ENCODE measurements at regions not wholly inside any gene's neighbourhood (a gene's known extent, or its start where the extent isn't known, plus 50 kb on each side); places are given as distances from the start of the nearest gene placed in this dataset.

DNA sequence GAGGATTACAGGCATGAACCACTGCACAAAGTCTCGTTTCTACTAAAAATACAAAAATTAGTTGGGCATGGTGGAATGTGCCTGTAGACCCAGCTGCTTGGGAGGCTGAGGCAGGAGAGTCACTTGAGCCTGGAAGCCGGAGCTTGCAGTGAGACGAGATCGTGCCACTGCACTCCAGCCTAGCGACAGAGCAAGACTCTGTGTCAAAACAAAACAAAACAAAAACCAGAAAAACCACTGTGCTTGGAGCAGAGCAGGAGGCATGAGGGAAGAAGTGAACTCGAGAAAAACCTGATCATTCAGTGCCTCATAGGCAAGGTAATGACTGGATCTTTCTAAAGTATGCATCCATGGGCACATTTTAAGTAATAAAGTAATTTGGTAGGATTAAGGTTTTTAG is 487.8 kb downstream of the KCNH5 start:
- Histone ChIP-seq H3K9me3 (no peaks in the 10 kb centered on the region), H3K9ac (ENCODE audit: low read depth in 2 of 2, low read length in 2 of 2) (no peak overlapping the region), H3K4me3 (no peak overlapping the region), H3K27ac (no peak overlapping the region), H3K27me3 (no peaks in the 10 kb centered on the region), H3K36me3 (no peaks in the 10 kb centered on the region), H3K4me1 (no peaks in the 10 kb centered on the region)
- DNase-seq = no peak
- TF ChIP-seq, protein P1, sequence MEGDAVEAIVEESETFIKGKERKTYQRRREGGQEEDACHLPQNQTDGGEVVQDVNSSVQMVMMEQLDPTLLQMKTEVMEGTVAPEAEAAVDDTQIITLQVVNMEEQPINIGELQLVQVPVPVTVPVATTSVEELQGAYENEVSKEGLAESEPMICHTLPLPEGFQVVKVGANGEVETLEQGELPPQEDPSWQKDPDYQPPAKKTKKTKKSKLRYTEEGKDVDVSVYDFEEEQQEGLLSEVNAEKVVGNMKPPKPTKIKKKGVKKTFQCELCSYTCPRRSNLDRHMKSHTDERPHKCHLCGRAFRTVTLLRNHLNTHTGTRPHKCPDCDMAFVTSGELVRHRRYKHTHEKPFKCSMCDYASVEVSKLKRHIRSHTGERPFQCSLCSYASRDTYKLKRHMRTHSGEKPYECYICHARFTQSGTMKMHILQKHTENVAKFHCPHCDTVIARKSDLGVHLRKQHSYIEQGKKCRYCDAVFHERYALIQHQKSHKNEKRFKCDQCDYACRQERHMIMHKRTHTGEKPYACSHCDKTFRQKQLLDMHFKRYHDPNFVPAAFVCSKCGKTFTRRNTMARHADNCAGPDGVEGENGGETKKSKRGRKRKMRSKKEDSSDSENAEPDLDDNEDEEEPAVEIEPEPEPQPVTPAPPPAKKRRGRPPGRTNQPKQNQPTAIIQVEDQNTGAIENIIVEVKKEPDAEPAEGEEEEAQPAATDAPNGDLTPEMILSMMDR (IDR thresholded peaks at IDR 0.05) = no peak
- intact Hi-C loops (cut with DNase I) = no loop called here

DNA sequence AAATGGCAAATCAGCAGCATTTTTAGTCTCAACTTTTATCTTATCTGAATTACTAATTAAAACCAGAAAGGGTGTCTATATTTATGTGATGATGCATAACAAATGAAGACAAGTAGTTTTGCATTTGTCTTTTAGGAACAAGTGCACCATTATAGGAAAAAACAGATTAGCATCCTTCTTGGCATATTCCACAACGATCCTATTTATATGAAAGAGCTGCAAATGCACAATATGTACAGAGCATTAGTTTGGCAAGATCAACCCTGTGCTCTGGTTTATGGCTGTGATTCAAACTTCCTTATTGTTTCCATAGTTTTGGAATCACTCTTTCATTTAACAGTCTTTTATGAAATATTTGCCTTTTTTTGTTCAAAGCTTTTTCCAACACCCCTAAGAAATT is 486.8 kb downstream of the KCNH5 start:
- no peak for DNase-seq
- Histone ChIP-seq H3K4me3 (no peak overlapping the region), H3K4me1 (no peaks in the 10 kb centered on the region), H3K27ac (no peak overlapping the region), H3K9me3 (no peaks in the 10 kb centered on the region), H3K36me3 (no peaks in the 10 kb centered on the region), H3K9ac (ENCODE audit: low read depth in 2 of 2, low read length in 2 of 2) (no peak overlapping the region), H3K27me3 (no peaks in the 10 kb centered on the region)
- TF ChIP-seq, protein P1 (IDR thresholded peaks at IDR 0.05) = no peak
- intact Hi-C loops (cut with DNase I) = no loop called here

DNA sequence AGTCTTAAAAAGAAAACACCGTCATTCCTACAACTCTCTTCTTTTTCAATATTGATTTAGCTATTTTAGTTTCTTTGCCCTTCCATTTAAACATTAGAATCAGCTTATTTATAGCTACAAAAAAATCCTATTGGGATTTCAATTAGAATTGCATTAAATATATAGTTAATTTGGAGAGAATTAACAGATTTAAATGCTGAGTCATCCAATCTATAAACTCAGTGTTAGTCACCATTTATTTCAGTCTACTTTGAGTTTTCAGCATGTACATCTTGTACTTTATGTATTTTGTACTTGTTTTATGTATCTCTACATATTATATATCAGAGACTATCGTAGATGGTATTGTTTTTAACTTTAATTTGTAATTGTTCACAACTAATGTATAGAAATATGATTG is 460.0 kb downstream of the KCNH5 start:
- no peak for DNase-seq
- Histone ChIP-seq H3K27ac (no peak overlapping the region), H3K27me3 (no peaks in the 10 kb centered on the region), H3K9ac (ENCODE audit: low read depth in 2 of 2, low read length in 2 of 2) (no peak overlapping the region), H3K4me1 (no peaks in the 10 kb centered on the region), H3K36me3 (no peaks in the 10 kb centered on the region), H3K9me3 (no peaks in the 10 kb centered on the region), H3K4me3 (no peak overlapping the region)
- intact Hi-C loops (cut with DNase I) = no loop called here
- TF ChIP-seq, protein P1 (IDR thresholded peaks at IDR 0.05) = no peak

DNA sequence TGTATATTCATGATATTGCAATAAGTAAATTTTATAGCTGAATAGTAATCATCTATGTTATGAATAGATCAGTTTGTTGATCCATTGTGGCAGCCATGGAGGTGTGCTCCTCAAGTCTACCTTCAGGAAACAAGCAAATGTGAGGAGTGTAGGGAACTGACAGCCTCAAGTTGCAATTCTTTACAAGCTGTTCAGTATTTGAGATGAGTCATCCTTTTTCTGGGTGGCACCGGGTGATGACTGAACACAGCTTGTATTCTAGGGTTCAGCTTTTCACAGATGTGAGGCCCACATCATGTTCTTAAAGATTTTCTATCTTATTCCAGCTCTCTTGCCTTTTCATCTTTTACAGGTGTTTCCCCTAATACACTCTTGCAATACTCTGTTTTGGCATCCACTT is 452.4 kb downstream of the KCNH5 start:
- intact Hi-C loops (cut with DNase I) = no loop called here
- no peak for DNase-seq
- H3K9me3 ChIP-seq = no peaks in the 10 kb centered on the region
- TF ChIP-seq, protein P1 (IDR thresholded peaks at IDR 0.05) = no peak
- no peak overlapping the region for H3K27ac ChIP-seq
- no peaks in the 10 kb centered on the region for H3K4me1 ChIP-seq
- H3K36me3 ChIP-seq = no peaks in the 10 kb centered on the region
- no peaks in the 10 kb centered on the region for H3K27me3 ChIP-seq
- H3K9ac ChIP-seq (ENCODE audit: low read depth in 2 of 2, low read length in 2 of 2) = no peak overlapping the region
- H3K4me3 ChIP-seq = no peak overlapping the region

DNA sequence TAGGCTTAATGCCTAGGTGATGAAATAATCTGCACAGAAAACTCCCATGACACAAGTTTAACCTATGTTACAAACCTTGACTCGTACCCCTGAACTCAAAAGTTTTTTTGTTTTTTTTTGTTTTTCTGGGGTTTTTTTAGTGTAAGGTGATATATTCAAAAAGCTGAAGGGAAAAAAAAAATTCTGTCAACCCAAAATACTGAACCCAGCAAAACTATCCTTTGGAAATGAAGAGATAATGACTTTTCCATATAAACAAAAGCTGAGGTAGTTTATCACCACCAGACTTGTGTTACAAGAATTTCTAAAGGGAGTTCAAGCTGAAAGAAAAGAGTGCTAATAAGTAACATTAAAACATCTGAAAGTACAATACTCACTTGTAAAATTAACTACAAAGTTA is 448.1 kb downstream of the KCNH5 start:
- intact Hi-C loops (cut with DNase I) = no loop called here

More for the DNA sequence above, 448.1 kb downstream of the KCNH5 start:
- Histone ChIP-seq H3K9ac (ENCODE audit: low read depth in 2 of 2, low read length in 2 of 2) (no peak overlapping the region), H3K4me1 (no peaks in the 10 kb centered on the region), H3K27me3 (no peaks in the 10 kb centered on the region), H3K27ac (no peak overlapping the region), H3K36me3 (no peaks in the 10 kb centered on the region), H3K9me3 (no peaks in the 10 kb centered on the region), H3K4me3 (no peak overlapping the region)
- no peak for DNase-seq
- TF ChIP-seq, protein P1 (IDR thresholded peaks at IDR 0.05) = no peak
